GM04504 (cell line): ENCODE measurements at regions not wholly inside any gene's neighbourhood (a gene's known extent, or its start where the extent isn't known, plus 50 kb on each side); places are given as distances from the start of the nearest gene placed in this dataset.
"Not testable (repeated sequence)": the region's sequence is repeated elsewhere in the genome, so short reads cannot be mapped to it uniquely, and the experiment has no call there.

ENCODE experiments used
- DNase-seq: peaks from one replicate; pipeline ENCODE4 v3.0.0-alpha.2; 2012; ENCODE audit warnings: low read depth

- no peak for DNase-seq
Observed at GRCh38 chr3:112736805-112737566, 96.0 kb upstream of the CCDC80 start.

- no peak for DNase-seq
Observed at GRCh38 chr3:112736386-112736785, 95.4 kb upstream of the CCDC80 start.

DNA sequence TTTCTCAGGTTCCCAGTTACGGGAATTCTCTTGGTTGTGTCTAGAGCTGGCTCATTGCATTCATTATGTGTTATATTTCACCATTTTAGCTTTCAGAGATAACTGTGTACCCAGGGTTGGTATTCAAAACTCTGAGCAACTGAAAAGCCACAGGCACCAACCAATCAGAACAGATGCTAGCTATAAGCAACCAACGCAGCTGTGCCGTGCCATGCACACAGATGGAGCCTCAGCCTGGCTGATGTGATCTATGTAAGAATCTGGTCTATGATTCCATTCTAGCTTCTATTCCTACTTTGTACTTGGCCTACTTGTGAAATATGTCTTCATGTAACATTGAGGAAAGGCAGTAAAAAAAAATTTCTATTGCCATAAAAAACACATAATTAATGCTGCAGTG lies 95.0 kb upstream of the CCDC80 start:
- no peak for DNase-seq

DNA sequence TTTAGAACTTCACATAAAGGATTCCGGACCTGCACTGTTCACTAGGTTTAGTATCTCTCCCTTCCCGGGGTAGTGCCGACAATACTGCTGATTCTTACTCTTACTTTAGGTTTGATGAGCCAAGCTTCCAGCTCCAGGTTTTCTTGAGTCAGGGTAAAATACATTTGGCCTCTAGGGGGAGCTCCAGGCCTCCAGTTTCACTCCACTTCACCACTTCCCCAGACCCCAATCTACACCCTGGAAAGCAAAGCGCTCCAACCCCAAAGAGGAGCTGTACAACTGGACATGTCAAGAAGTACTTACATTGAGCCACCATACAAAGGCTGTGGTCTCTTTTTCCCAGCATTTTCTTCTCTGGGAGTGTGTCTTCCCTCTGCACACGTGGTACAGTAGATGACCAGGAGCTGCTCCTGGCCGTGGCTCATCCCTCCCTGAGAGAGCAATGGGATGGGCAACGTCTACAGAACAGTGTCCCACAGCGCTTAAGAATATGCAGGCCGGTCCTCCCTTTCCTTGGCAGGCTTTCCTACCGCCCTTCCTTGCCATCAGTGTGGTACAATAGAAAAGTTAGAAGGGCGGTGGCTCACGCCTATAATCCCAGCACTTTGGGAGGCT lies 93.9 kb upstream of the CCDC80 start:
- peak; percentile 53 for DNase-seq

DNA sequence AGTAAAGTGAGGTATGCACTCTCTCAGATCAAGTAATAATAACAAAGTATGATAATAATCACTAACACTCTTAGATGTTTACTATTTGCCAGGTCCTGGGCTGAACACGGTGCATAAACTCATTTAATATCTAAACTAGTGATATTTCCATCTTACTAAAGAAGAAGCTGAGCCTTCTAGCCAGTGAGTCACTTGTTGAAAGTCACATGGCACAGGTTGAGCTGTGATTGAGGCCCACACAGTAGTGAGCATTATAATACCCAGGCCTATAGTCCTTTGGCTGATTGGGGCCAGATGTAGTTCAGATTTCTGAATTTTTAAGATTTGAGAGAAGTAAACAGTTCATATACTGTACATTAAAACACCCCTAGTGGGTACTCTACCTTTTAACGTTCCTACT lies 93.2 kb upstream of the CCDC80 start:
- no peak for DNase-seq

DNA sequence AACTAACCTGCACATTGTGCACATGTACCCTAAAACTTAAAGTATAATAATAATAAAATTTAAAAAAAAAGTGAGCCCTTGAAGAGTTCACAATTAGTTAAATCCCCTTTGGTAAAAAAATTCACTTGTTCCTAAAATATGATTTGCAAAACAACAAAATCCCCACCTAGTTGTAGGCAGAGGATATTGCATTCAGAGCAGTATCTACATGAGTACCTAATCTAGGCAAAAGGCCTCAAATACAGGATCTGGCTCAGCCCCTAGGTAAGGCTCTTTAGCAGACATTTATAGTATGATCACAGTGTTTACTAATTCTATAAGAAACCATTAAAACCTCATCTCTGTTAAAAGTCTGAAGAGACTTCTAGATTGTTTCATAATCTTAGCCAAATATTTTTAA lies 89.3 kb upstream of the CCDC80 start:
- DNase-seq = no peak

DNA sequence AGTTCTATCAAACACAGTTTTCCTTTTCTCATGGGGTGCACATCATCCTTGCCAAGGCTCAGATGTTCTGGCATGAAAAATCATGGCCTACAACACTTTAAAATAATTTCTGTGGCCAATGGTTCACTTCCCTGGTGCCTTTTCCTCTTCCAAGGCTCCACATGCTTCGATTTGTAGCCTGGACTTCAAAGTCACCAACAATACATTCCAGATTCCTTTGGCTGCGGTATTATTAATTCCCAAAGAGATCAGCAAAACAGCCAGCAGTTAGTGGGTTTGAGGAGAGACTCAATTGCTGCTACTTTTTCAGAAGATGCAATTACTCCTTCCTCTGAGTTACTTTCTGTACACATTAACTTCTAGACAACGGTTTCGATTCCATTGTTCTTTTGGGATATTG lies 80.3 kb upstream of the CCDC80 start:
- no peak for DNase-seq

DNA sequence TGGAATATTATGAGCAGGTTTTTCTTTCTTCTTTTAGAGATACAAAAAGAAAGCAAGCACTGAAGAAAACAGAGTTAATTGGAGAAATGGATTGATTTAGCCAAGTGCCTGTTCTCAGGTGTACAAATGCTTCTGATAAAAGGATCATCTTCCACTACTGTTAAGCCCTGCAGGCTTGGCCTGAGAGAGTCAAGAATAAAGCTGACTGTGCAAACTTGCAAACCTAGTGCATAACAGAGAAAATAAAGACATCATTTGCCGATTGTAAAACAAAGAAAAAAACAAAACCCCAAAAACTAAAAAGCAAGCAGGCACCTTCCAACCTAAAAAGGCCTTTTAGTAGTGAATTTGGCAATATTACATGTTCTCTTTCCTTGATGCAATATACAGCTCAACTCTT lies 78.0 kb upstream of the CCDC80 start:
- DNase-seq = no peak

- no peak for DNase-seq
Observed at GRCh38 chr3:112718516-112718915, 77.6 kb upstream of the CCDC80 start.

- no peak for DNase-seq
Observed at GRCh38 chr3:112709911-112710310, 69.0 kb upstream of the CCDC80 start.

DNA sequence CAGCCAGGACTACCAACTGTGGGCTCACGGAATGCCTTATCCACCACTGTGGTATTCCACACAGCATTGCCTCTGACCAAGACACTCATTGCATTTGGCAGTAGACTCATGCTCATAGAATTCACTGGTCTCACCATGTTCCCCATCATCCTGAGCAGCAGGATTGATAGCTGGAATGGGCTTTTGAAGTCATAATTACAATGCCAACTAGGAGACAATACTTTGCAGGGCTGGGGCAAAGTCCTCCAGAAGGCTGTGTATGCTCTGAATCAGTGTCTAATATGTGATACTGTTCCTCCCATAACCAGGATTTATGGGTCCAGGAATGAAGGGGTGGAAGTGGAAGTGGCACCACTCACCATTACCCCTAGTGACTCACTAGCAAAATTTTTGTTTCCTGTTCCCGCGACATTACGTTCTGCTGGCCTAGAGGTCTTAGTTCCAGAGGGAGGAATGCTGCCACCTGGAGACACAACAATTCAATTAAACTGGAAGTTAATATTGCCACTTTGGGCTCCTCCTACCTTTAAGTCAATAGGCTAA lies 58.6 kb upstream of the CCDC80 start:
- peak; percentile 32 for DNase-seq

- DNase-seq = not testable (repeated sequence)
Observed at GRCh38 chr3:112698442-112698841, 57.5 kb upstream of the CCDC80 start.

DNA sequence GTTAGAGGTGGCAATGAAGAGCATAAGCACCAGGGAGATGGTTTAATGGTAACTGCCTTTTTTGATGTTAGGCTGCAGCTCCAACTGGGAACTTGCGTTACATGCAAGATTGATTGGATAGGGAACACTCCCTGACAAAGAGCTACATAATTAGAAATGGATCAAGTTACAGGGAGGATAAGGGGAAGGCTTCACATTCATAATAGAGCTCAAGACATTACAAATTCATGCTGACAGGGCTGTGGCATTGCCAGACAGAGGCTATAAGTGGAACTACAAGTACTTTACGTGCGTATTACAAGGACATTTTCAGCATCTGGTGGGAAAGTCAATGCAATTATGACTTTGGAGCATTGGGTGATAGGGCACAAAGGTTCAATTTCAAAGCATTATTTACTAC lies 55.3 kb upstream of the CCDC80 start:
- not testable (repeated sequence) for DNase-seq

- not testable (repeated sequence) for DNase-seq
Observed at GRCh38 chr3:112695377-112696108, 54.6 kb upstream of the CCDC80 start.

DNA sequence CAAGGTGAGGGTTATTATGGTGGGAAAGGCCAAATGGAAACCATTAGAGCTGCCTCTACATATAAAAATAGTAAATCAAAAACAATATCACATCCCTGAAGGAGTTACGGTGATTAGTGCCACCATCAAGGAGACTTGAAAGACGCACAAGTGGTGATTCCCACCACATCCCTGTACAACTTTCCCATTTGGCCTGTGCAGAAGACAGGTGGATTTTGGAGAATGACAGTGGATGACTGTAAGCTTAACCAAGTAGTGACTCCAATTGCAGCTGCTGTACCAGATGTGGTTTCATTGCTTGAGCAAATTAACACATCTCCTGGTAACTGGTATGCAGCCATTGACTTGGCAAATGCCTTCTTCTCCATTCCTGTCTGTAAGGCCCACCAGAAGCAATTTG lies 54.0 kb upstream of the CCDC80 start:
- DNase-seq = not testable (repeated sequence)

GRCh38 chr3:112693186-112693585 lies 52.2 kb upstream of the CCDC80 start:
- DNase-seq = no peak
